Bronchial epithelial cell (primary cell): ENCODE measurements at regions not wholly inside any gene's neighbourhood (a gene's known extent, or its start where the extent isn't known, plus 50 kb on each side); places are given as distances from the start of the nearest gene placed in this dataset.

Experiments used
- DNase-seq: peaks from one replicate; pipeline ENCODE4 v3.0.0-alpha.2; 2010; ENCODE audit warnings: low read depth
- FAIRE-seq: peaks from 2 replicates; lab custom pipeline; 2011; peaks lifted over from hg19 to GRCh38; lab: Jason Lieb, UNC
- H3K27me3 ChIP-seq: 2 replicates; pipeline ENCODE4 v1.5.1; 2011; ENCODE audit warnings: low read length; ENCODE audit not compliant: control insufficient read depth, insufficient read depth
- H3K36me3 ChIP-seq: 2 replicates; pipeline ENCODE4 v1.5.1; 2011; ENCODE audit warnings: low read length; ENCODE audit not compliant: control insufficient read depth, insufficient read depth
- H3K4me3 ChIP-seq: 2 replicates; pipeline ENCODE4 v1.5.1; 2011; ENCODE audit warnings: mild to moderate bottlenecking, low read depth, low read length, control low read depth
- TF ChIP-seq, protein P1 (sequence below): IDR thresholded peaks from 2 replicates; pipeline ENCODE4 v1.5.1; 2011; ENCODE audit warnings: mild to moderate bottlenecking, moderate library complexity, low read length, control low read depth, inconsistent platforms; ENCODE audit not compliant: insufficient read depth, severe bottlenecking

DNA sequence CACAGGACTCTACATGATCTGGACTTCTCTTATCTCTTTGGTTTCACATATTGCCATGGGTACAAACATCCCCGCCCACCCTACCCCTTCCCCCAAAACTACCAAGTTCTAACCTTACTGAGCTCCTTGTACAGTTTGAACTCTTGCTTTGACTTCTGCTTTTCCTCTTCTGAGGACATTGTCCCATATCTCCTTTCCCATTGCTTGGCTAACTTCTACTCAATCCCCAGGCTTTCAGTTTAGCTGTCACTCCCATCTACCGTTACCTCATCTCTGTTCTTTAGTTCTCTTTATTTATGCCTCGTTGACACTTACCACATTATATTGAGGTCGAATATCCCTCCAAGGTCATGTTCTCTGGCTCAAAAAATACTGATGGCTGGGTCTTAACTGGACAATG lies 393.5 kb upstream of the CADM1 start:
- DNase-seq (no peak), FAIRE-seq (no peak)

GRCh38 chr11:115896084-115896483 lies 391.9 kb upstream of the CADM1 start:
- H3K4me3 ChIP-seq, result no peak overlapping the region
- FAIRE-seq (no peak), DNase-seq (no peak)
- H3K27me3 ChIP-seq, result no peaks in the 10 kb centered on the region
- no peaks in the 10 kb centered on the region for H3K36me3 ChIP-seq
- TF ChIP-seq, protein P1, sequence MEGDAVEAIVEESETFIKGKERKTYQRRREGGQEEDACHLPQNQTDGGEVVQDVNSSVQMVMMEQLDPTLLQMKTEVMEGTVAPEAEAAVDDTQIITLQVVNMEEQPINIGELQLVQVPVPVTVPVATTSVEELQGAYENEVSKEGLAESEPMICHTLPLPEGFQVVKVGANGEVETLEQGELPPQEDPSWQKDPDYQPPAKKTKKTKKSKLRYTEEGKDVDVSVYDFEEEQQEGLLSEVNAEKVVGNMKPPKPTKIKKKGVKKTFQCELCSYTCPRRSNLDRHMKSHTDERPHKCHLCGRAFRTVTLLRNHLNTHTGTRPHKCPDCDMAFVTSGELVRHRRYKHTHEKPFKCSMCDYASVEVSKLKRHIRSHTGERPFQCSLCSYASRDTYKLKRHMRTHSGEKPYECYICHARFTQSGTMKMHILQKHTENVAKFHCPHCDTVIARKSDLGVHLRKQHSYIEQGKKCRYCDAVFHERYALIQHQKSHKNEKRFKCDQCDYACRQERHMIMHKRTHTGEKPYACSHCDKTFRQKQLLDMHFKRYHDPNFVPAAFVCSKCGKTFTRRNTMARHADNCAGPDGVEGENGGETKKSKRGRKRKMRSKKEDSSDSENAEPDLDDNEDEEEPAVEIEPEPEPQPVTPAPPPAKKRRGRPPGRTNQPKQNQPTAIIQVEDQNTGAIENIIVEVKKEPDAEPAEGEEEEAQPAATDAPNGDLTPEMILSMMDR, result no peak

More for the DNA sequence above, 393.5 kb upstream of the CADM1 start:
- TF ChIP-seq, protein P1, result no peak
- Histone ChIP-seq H3K4me3 (no peak overlapping the region), H3K27me3 (no peaks in the 10 kb centered on the region), H3K36me3 (no peaks in the 10 kb centered on the region)

- H3K27me3 ChIP-seq, result no peaks in the 10 kb centered on the region
- no peaks in the 10 kb centered on the region for H3K36me3 ChIP-seq
- FAIRE-seq, result no peak
- DNase-seq, result peak; percentile 16
- TF ChIP-seq, protein P1, result no peak
- no peak overlapping the region for H3K4me3 ChIP-seq
Observed at GRCh38 chr11:115895594-115895993, 391.4 kb upstream of the CADM1 start.

DNA sequence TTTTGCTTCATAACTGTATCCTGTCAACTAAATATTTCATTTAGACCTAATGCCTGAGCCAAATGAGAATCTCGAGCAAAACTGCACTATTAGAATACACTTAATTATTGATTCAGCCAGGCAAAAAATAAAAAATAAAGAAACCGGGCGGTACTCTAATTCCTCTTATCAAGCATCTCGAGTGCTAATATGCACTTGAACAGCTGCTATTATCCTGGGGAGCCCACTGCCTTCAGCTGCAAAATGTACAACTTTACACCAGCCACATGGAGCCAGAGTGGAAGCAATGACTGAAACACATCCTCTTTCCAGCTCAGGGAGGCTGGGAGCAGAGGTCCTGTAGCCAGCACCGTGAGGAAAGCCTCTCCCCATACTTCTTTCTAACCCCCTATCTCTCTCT lies 390.0 kb upstream of the CADM1 start:
- H3K36me3 ChIP-seq, result no peaks in the 10 kb centered on the region
- no peak overlapping the region for H3K4me3 ChIP-seq
- TF ChIP-seq, protein P1, result no peak
- DNase-seq, result no peak
- H3K27me3 ChIP-seq, result no peaks in the 10 kb centered on the region
- FAIRE-seq, result no peak

DNA sequence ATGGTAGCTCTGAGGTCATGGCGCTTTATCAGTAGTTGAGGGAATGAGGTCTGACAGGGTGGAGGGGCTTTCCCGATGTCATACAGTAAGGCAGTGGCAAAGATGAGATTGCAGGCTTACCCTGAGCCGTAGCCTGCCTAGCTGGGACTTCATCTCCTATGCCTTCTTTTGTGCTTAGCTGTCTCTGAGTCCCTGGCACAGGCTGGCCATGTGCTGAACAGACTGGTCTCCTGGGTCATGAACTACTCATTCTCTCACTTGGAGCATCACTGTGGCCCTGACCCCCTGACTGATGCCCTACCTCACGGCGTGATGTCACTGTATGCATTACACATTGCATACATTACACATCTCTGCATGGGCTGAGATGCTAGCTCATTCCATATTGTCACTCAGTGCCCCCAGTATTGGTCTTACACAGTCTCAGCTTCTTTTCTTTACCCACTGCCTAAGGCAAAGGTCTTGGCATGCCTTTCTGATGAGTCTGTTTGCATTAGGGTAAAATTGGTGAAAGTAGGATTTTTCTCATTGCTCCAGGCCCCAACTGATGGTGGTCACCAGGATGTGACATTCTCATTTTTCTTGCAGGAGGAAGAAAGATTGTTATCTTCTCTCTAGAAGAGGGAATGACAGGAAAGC lies 389.4 kb upstream of the CADM1 start:
- Histone ChIP-seq H3K36me3 (no peaks in the 10 kb centered on the region), H3K4me3 (no peak overlapping the region), H3K27me3 (no peaks in the 10 kb centered on the region)
- TF ChIP-seq, protein P1, result no peak
- FAIRE-seq (no peak), DNase-seq (no peak)

DNA sequence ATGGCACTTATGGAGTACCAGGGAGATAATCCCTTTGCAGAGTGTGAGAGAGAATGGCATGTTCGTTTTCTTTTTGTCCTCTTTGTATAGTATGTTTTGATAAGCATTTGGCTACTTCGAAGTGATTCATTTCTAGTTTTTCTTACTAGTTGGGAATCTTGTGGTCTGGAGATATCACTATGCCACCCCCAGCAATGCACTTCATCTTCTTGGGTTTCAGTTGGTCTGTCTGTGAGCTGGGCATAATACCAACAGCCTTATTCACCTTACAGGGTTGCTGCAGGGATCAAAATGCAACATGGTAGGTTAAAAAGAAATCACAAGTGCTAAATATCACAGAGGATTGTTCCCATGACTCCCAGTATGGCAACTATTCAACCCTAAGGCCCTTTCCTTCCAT lies 387.8 kb upstream of the CADM1 start:
- TF ChIP-seq, protein P1, result no peak
- DNase-seq (no peak), FAIRE-seq (no peak)
- H3K4me3 ChIP-seq, result no peak overlapping the region
- H3K27me3 ChIP-seq, result no peaks in the 10 kb centered on the region
- no peaks in the 10 kb centered on the region for H3K36me3 ChIP-seq
